ENCODE measurements at regions not wholly inside any gene's neighbourhood (a gene's known extent, or its start where the extent isn't known, plus 50 kb on each side); places are given as distances from the start of the nearest gene placed in this dataset.
"Not testable (repeated sequence)": the region's sequence is repeated elsewhere in the genome, so short reads cannot be mapped to it uniquely, and the experiment has no call there.

DNA sequence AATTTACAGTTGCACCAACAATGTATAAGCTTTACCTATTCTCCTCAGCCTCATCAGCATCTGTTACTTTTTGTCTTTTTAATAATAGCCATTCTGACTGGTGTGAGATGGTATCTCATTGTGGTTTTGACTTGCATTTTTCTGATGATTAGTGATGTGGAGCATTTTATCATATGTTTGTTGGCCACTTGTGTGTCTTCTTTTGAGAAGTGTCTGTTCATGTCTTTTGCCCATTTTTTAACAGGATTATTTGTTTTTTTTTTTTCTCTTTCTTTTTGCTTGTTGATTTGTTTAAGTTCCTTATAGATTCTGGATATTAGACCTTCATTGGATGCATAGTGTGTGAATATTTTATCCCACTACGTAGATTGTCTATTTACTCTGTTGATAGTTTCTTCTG lies 191.3 kb downstream of the VAPA start:
- not testable (repeated sequence) for TF ChIP-seq EP300, CTCF (IDR thresholded peaks at IDR 0.05)

Measured in ovary (tissue), 3 donors.